Suprapubic skin (tissue), 4 donors: ENCODE measurements at regions not wholly inside any gene's neighbourhood (a gene's known extent, or its start where the extent isn't known, plus 50 kb on each side); places are given as distances from the start of the nearest gene placed in this dataset.

Experiments used
- CTCF ChIP-seq, 2 donors: fragments of 200-600 bp in 1 of 2; fragments of 450-650 bp in 1 of 2; sonication (generic) in 1 of 2; IDR thresholded peaks; one replicate each; pipeline ENCODE4 v1.5.1; 2016 to 2019; ENCODE audit warnings: antibody characterized with exemption in 2 of 2, mild to moderate bottlenecking in 1 of 2, moderate library complexity in 1 of 2
- EP300 ChIP-seq: sonication (generic); formaldehyde crosslinking; IDR thresholded peaks from one replicate; pipeline ENCODE4 v1.6.1; 2017; ENCODE audit warnings: antibody characterized with exemption
- POLR2A ChIP-seq, 2 donors: fragments of 450-650 bp; IDR thresholded peaks; one replicate each; pipeline ENCODE4 v1.6.1; 2017; ENCODE audit warnings: antibody characterized with exemption in 2 of 2, mild to moderate bottlenecking in 2 of 2, moderate library complexity in 2 of 2
- POLR2AphosphoS5 ChIP-seq, 3 donors: sonication (generic); formaldehyde crosslinking; IDR thresholded peaks; one replicate each; pipeline ENCODE4 v1.6.1; 2017; ENCODE audit warnings: antibody characterized with exemption in 3 of 3

- TF ChIP-seq CTCF (IDR thresholded peaks at IDR 0.05) (no peak), EP300 (no peak), POLR2A (IDR thresholded peaks at IDR 0.05) (no peak), POLR2AphosphoS5 (IDR thresholded peaks at IDR 0.05) (no peak)
These were observed 336.1 kb upstream of the PROK2 start for GRCh38 chr3:72120806-72121778.
